HG03432 (cell line): ENCODE measurements at regions not wholly inside any gene's neighbourhood (a gene's known extent, or its start where the extent isn't known, plus 50 kb on each side); places are given as distances from the start of the nearest gene placed in this dataset.

Experiments used
- ATAC-seq: cut with Tn5 transposase; IDR thresholded peaks from one replicate; pipeline ENCODE4 v1.9.1; 2021; ENCODE audit warnings: mild to moderate bottlenecking, moderate library complexity; ENCODE audit not compliant: unreplicated experiment

GRCh38 chr1:116819081-116819480 lies 64.9 kb downstream of the CD2 start:
- ATAC-seq: no peak

DNA sequence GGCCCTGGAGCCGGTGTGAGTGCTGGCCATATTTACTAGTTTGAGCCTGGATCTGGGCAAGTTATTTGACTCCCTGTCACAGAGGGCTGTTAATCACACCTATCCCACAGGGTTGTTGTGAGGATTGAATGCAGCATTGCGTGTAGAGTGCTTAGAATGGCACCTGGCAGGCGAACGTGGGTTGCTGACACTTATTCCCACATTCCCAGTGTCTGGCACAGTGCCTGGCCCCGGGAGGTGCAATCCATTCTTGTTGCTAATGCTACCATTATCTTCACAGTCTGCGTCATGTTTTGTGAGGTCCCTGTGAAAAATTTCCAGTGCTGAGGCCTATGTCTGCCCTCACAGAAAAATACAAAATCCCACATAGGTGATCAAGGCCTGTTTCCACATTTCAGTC lies 66.1 kb downstream of the CD2 start:
- ATAC-seq: no peak

DNA sequence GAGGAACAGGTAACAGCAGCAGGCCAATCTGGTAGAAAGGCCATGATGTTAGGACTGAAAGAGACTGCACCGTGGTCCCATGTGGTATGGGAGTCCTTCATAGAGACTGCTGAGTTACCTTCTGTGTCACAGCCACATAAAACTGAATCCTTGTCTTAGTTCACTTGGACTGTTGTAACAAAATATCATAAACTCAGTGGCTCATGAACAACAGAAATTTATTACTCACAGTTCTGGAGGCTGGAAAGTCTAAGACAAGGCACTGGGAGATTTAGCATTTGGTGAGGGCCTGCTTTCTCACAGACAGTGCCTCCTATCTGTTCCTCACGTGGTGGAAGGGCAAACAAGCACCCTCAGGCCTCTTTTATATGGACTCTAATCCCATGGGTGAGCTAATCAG lies 67.5 kb downstream of the CD2 start:
- ATAC-seq: no peak

DNA sequence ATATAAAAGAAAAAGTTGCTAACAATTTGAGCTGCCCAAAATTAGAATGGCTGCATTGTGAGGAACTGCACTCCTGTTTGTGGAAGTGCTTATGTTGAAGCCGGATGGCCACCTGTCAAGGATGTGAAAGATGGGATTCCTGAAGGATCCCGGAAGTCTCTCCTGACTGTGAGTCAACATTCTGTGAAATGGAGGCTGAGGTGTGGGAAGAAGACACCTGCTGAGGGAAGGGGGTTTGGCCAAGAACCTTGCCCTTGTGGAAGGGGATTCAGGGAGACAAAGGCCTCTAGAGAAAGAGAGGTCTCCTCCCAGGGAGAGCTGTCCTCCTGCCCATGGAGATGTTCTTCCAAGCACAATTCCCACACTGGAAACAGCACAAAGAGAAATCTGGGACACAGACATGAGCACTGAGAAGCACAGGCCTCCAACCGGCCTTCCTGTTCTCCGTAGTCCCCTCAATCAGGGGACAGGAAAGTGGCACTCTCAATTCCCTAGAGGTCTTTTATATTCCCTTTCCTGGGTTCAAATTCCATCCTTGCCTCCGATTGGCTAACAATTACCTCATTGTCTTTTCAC lies 70.5 kb downstream of the CD2 start:
- ATAC-seq: no peak

DNA sequence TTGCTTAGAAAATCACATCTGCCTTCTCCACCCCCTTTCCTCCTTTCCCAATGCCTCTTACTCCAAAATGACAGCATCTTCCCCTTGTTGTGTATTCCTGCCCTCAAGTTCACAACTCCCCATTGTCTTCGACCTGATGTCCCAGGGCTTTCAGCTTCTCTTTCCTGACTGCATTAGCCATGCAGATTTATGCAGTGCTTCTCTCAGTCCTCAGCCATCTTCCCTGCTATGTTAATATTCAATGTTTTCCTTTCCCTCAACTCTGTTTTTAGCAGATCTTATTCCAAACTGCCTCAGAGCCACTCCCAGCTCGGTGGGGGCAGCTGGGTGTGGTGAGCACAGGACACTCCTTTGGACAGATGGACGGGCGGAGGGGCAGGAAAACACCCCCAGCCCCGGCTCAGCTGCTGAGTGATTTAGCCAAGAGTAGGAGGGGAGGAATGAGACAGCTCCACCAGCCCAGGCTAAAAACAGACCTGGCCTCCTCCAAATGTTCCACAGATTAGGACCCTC lies 71.0 kb downstream of the CD2 start:
- no peak for ATAC-seq

- no peak for ATAC-seq
Measured at GRCh38 chr1:116825720-116826438, 71.6 kb downstream of the CD2 start.

- peak; percentile 91 for ATAC-seq
Measured at GRCh38 chr1:116826818-116827606, 72.8 kb downstream of the CD2 start.

DNA sequence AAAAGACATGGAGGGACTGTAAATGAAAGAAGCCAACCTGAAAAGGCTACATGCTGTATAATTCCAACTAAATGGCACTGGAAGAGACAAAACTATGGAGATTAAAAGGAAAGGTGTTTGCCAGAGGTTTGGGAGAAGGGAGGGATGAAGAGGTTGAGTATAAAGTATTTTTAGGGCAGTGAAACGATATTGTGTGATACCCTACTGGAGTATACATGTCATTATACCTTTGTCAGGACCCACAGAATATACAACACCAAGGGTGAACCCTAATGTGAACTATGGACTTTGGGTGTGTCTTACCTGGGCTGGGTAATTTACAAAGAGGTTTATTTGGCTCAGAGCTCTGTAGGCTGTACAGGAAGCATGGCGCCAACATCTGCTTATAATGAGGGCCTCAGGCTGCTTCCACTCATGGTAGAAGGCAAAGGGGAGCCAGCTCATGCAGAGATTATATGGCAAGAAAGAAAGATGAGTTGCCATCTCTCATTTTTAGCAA lies 73.4 kb downstream of the CD2 start:
- no peak for ATAC-seq

DNA sequence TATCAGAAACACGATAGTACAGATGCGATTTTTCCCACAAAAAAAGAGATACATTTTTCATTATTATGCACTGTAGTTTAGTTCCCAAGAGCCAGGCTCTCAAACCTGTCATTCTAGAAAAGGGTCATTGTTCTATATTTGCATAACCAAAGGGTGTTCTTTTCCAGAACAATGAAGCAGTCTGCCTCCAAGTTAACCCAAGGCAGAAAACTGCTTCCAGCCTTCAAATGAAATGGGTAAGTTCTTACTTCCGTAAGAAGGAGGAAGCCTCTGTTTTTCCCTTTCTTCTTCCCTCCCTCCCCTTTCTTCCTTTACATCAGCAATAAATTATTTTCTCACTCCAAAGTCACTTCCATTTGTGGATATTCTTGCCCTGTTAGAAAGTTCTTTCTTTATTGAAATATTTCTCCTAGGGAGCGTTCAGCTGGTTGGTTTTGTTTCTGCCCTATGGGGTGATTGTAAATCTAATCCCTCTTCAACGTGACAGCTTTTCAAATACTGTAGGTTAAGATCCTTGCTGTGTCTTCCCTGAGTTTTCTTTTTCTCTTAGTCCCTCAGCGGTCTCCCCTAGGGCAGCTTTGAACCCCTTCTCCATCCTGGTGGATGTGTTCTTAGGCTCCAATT lies 77.3 kb upstream of the PTGFRN start:
- no peak for ATAC-seq

GRCh38 chr1:116832932-116833578 lies 76.7 kb upstream of the PTGFRN start:
- ATAC-seq: no peak

GRCh38 chr1:116833718-116834117 lies 76.0 kb upstream of the PTGFRN start:
- ATAC-seq: no peak

GRCh38 chr1:116834595-116834994 lies 75.1 kb upstream of the PTGFRN start:
- ATAC-seq: no peak

DNA sequence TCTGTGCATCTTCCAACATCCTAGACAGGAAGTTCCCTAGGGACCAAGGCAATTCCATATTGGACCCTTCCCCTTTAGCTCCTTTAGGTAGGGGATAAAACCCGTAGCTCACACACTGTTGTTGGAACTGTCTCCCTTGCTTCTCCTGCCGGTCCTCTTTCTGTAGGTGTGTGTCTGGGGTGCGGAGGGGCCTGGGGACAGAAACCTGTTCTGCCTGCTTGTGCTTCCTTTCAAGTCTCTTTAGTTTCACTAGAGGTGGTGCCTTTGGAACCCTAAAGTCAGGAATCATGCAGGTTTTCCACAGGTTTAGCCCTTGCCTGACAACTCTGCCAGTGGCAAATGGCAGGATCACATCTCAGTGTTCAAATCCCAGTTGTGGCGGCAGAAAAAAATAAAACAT lies 74.6 kb upstream of the PTGFRN start:
- ATAC-seq: no peak

- ATAC-seq: no peak
Measured at GRCh38 chr1:116836099-116836498, 73.6 kb upstream of the PTGFRN start.

GRCh38 chr1:116841569-116842344 lies 68.0 kb upstream of the PTGFRN start:
- no peak for ATAC-seq

DNA sequence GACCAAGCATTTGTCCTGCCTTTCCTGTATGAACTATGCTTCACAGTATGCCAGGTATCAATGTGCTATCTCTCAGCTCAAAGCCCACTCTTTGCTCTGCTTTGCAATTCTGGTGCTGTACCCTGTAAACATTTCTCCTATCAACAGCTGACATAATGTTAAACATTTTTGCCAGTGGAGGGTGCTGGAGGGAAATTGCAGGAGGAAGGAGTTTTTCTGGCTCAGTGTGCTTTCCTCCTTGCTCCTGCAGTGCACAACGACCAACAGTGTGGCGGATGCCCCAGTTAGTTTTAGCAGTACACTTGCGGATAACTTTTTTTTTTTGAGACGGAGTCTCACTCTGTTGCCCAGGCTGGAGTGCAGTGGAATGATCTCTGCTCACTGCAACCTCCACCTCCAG lies 67.1 kb upstream of the PTGFRN start:
- no peak for ATAC-seq

GRCh38 chr1:116844775-116845174 lies 64.9 kb upstream of the PTGFRN start:
- no peak for ATAC-seq

GRCh38 chr1:116847190-116847589 lies 62.5 kb upstream of the PTGFRN start:
- ATAC-seq: no peak

GRCh38 chr1:116847688-116848531 lies 61.8 kb upstream of the PTGFRN start:
- ATAC-seq: peak; percentile 75
